Thyroid gland (tissue), 4 donors: ENCODE measurements at regions not wholly inside any gene's neighbourhood (a gene's known extent, or its start where the extent isn't known, plus 50 kb on each side); places are given as distances from the start of the nearest gene placed in this dataset.

ENCODE experiments used
- DNase-seq, 2 donors: peaks; one replicate each; pipeline ENCODE4 v3.0.0-alpha.2; 2019
- H3K27ac ChIP-seq, 3 donors: fragments of 200-600 bp; sonication (generic); 1 replicate in 2 of 3; 2 replicates in 1 of 3; pipeline ENCODE4 v1.5.1; 2016 to 2019; ENCODE audit warnings: mild to moderate bottlenecking in 1 of 3, moderate library complexity in 1 of 3
- H3K27me3 ChIP-seq: fragments of 200-600 bp; sonication (generic); one replicate; pipeline ENCODE4 v1.5.1; 2019
- H3K36me3 ChIP-seq, 2 donors: fragments of 200-600 bp; sonication (generic); one replicate each; pipeline ENCODE4 v1.5.1; 2016 to 2019
- H3K4me1 ChIP-seq, 2 donors: fragments of 200-600 bp; sonication (generic); one replicate each; pipeline ENCODE4 v1.5.1; 2017 to 2019
- H3K4me3 ChIP-seq, 3 donors: fragments of 200-600 bp; sonication (generic); replicated peaks in 1 of 3; 1 replicate in 2 of 3; 2 replicates in 1 of 3; pipeline ENCODE4 v1.5.1; 2016; ENCODE audit warnings: mild to moderate bottlenecking in 1 of 3
- H3K9me3 ChIP-seq: fragments of 200-600 bp; sonication (generic); one replicate; pipeline ENCODE4 v1.5.1; 2017
- CTCF ChIP-seq, 6 experiments: fragments of 200-600 bp in 3 of 6; fragments of 450-650 bp in 3 of 6; sonication (generic) in 3 of 6; IDR thresholded peaks; one replicate each; pipeline ENCODE4 v1.5.1; 2016 to 2019; ENCODE audit warnings: antibody characterized with exemption in 6 of 6, mild to moderate bottlenecking in 2 of 6, inconsistent platforms in 1 of 6, moderate library complexity in 1 of 6
- POLR2A ChIP-seq, 2 donors: fragments of 450-650 bp; IDR thresholded peaks; one replicate each; pipeline ENCODE4 v1.6.1; 2017; ENCODE audit warnings: antibody characterized with exemption in 2 of 2, mild to moderate bottlenecking in 2 of 2, moderate library complexity in 1 of 2
- WGBS, 2 donors: methylation state at CpG; one replicate each; pipeline ENCODE4 v1.1.5; 2017; 5-methylcytosine and 5-hydroxymethylcytosine counted together
- intact Hi-C: fragments of 100-400 bp; cut with DNase I; formaldehyde crosslinking; loops from one replicate; pipeline ENCODE4 v1.15.1; 2023

GRCh38 chr10:125560947-125561346 is 122.0 kb downstream of the TEX36 start:
- WGBS, 2 donors, result 97 to 99% methylated on average over 2 of the region's 2 CpGs
- no peak for DNase-seq
- intact Hi-C loops, result no loop called here
- no peak overlapping the region for H3K4me3 ChIP-seq
- H3K4me1 ChIP-seq, result peaks cover 0 to 16% of the 10 kb centered on the region in 2 donors
- TF ChIP-seq POLR2A (IDR thresholded peaks at IDR 0.05) (no peak), CTCF (IDR thresholded peaks at IDR 0.05) (no peak)
- no peaks in the 10 kb centered on the region for H3K36me3 ChIP-seq
- H3K9me3 ChIP-seq, result no peaks in the 10 kb centered on the region
- no peak overlapping the region for H3K27ac ChIP-seq
- no peaks in the 10 kb centered on the region for H3K27me3 ChIP-seq

GRCh38 chr10:125559210-125559609 is 123.8 kb downstream of the TEX36 start:
- TF ChIP-seq CTCF (IDR thresholded peaks at IDR 0.05), result no peak
- TF ChIP-seq POLR2A (IDR thresholded peaks at IDR 0.05), result no peak
- no peak for DNase-seq
- Histone ChIP-seq H3K27ac (no peak overlapping the region), H3K4me3 (no peak overlapping the region), H3K4me1 (peaks cover 0 to 22% of the 10 kb centered on the region in 2 donors), H3K36me3 (no peaks in the 10 kb centered on the region), H3K9me3 (no peaks in the 10 kb centered on the region), H3K27me3 (no peaks in the 10 kb centered on the region)
- WGBS, 2 donors, result 19 to 43% methylated on average over 2 of the region's 2 CpGs
- intact Hi-C loops, result no loop called here

GRCh38 chr10:125557801-125558505 is 125.0 kb downstream of the TEX36 start:
- H3K9me3 ChIP-seq, result no peaks in the 10 kb centered on the region
- H3K27ac ChIP-seq, result no peak overlapping the region
- WGBS, 2 donors, result 75 to 89% methylated on average over 7 of the region's 7 CpGs
- no peak for DNase-seq
- H3K36me3 ChIP-seq, result no peaks in the 10 kb centered on the region
- TF ChIP-seq POLR2A (IDR thresholded peaks at IDR 0.05) (no peak), CTCF (IDR thresholded peaks at IDR 0.05) (no peak)
- intact Hi-C loops, result no loop called here
- no peaks in the 10 kb centered on the region for H3K27me3 ChIP-seq
- H3K4me1 ChIP-seq, result peaks cover 0 to 22% of the 10 kb centered on the region in 2 donors
- no peak overlapping the region for H3K4me3 ChIP-seq

- H3K4me1 ChIP-seq, result peaks cover 0 to 22% of the 10 kb centered on the region in 2 donors
- no peak for TF ChIP-seq POLR2A (IDR thresholded peaks at IDR 0.05)
- no peaks in the 10 kb centered on the region for H3K9me3 ChIP-seq
- intact Hi-C loops, result no loop called here
- no peaks in the 10 kb centered on the region for H3K27me3 ChIP-seq
- H3K36me3 ChIP-seq, result no peaks in the 10 kb centered on the region
- H3K4me3 ChIP-seq, result no peak overlapping the region
- 72 to 75% methylated on average over 4 of the region's 4 CpGs for WGBS, 2 donors
- H3K27ac ChIP-seq, result no peak overlapping the region
- no peak for DNase-seq
Measured at GRCh38 chr10:125557311-125557710, 125.7 kb downstream of the TEX36 start.

- no peak overlapping the region for H3K27ac ChIP-seq
- 27 to 37% methylated on average over 4 of the region's 4 CpGs for WGBS, 2 donors
Measured at GRCh38 chr10:125556882-125557281, 126.1 kb downstream of the TEX36 start.

More at GRCh38 chr10:125556882-125557281, 126.1 kb downstream of the TEX36 start:
- H3K4me3 ChIP-seq, result no peak overlapping the region
- no peaks in the 10 kb centered on the region for H3K27me3 ChIP-seq
- intact Hi-C loops, result no loop called here
- TF ChIP-seq CTCF (IDR thresholded peaks at IDR 0.05) (no peak), POLR2A (IDR thresholded peaks at IDR 0.05) (no peak)
- DNase-seq, result no peak
- H3K9me3 ChIP-seq, result no peaks in the 10 kb centered on the region
- H3K36me3 ChIP-seq, result no peaks in the 10 kb centered on the region
- H3K4me1 ChIP-seq, result peaks cover 0 to 22% of the 10 kb centered on the region in 2 donors
